HCT116 (cell line): ENCODE measurements at regions not wholly inside any gene's neighbourhood (a gene's known extent, or its start where the extent isn't known, plus 50 kb on each side); places are given as distances from the start of the nearest gene placed in this dataset.

Experiments used
- ATAC-seq: fragments of 200-7000 bp; cut with Tn5 transposase; 2 replicates; pipeline ENCODE4 v1.9.1; 2020; ENCODE audit warnings: mild to moderate bottlenecking, moderate library complexity
- BruUV-seq: library from RNA; stranded (reverse); fragments of 400-500 nt; replicated peaks from 2 replicates; lab custom pipeline; 2021; lab: Mats Ljungman, UMichigan
- CTCF ChIA-PET: fragments of 300-600 bp; sonication (Branson Sonifier 250); formaldehyde crosslinking; loops from one replicate; lab custom pipeline; 2021; ENCODE audit warnings: antibody characterized with exemption; lab: Charles Lee
- POLR2A ChIA-PET: fragments of 300-600, 350-600 bp; sonication (Branson Sonifier 250); formaldehyde crosslinking; loops from one replicate; lab custom pipeline; 2021; ENCODE audit warnings: antibody characterized with exemption; lab: Charles Lee
- RAD21 ChIA-PET, 2 experiments: fragments of 300-600 bp; sonication (Branson Sonifier 250); formaldehyde crosslinking; loops; one replicate each; lab custom pipeline; 2023; ENCODE audit warnings: low total read pairs in 2 of 2; ENCODE audit not compliant: uncharacterized antibody in 2 of 2, unreplicated experiment in 2 of 2, low non-redundant PET in 1 of 2; lab: Charles Lee
- DNase-seq: peaks from one replicate; pipeline ENCODE4 v3.0.0-alpha.2; 2010; ENCODE audit warnings: low read depth, low spot score
- H2AFZ ChIP-seq: fragments of 200-600 bp; shearing (Covaris generic), sonication (generic); 2 replicates; pipeline ENCODE4 v1.6.1; 2017; ENCODE audit warnings: low read depth, mixed run types, mixed read lengths, antibody characterized with exemption, low read length; ENCODE audit not compliant: poor library complexity, severe bottlenecking
- H3K27ac ChIP-seq: 2 replicates; pipeline ENCODE4 v1.5.1; 2012; ENCODE audit warnings: low read depth, low read length
- H3K27me3 ChIP-seq: fragments of 200-600 bp; sonication (generic); 2 replicates; pipeline ENCODE4 v1.6.1; 2016; ENCODE audit warnings: mixed run types, low read length, mixed read lengths; ENCODE audit not compliant: insufficient read depth
- H3K36me3 ChIP-seq, 2 experiments: fragments of 200-500 bp in 1 of 2; fragments of 200-600 bp in 1 of 2; sonication (Bioruptor generic) in 1 of 2; sonication (generic) in 1 of 2; 2 replicates each; pipeline versions ENCODE4 v1.5.1 to v1.6.1; 2014 to 2016; ENCODE audit warnings: low read length in 2 of 2, inconsistent platforms in 1 of 2, mixed read lengths in 1 of 2, mixed run types in 1 of 2; ENCODE audit not compliant: insufficient read depth in 2 of 2, control insufficient read depth in 1 of 2
- H3K4me1 ChIP-seq, 2 experiments: fragments of 200-600 bp in 1 of 2; sonication (generic) in 1 of 2; 2 replicates each; pipeline versions ENCODE4 v1.5.1 to v1.6.1; 2012 to 2017; ENCODE audit warnings: low read length in 2 of 2, inconsistent platforms in 1 of 2, mild to moderate bottlenecking in 1 of 2, mixed read lengths in 1 of 2, mixed run types in 1 of 2, moderate library complexity in 1 of 2; ENCODE audit not compliant: insufficient read depth in 2 of 2, control insufficient read depth in 1 of 2
- H3K4me2 ChIP-seq: fragments of 200-600 bp; sonication (generic); 2 replicates; pipeline ENCODE4 v1.6.1; 2017; ENCODE audit warnings: mixed run types, low read length, mixed read lengths
- H3K4me3 ChIP-seq, 2 experiments: fragments of 200-600 bp in 1 of 2; sonication (generic) in 1 of 2; replicated peaks in 1 of 2; 2 replicates each; pipeline ENCODE4 v1.5.1; 2011 to 2016; ENCODE audit warnings: low read length in 2 of 2, control low read depth in 1 of 2, low read depth in 1 of 2, mild to moderate bottlenecking in 1 of 2, mixed read lengths in 1 of 2, mixed run types in 1 of 2
- H3K79me2 ChIP-seq: fragments of 200-600 bp; sonication (generic); 2 replicates; pipeline ENCODE4 v1.6.1; 2017; ENCODE audit warnings: mild to moderate bottlenecking, mixed run types, low read length, moderate library complexity, mixed read lengths; ENCODE audit not compliant: insufficient read depth
- H3K9ac ChIP-seq: fragments of 200-600 bp; sonication (generic); 2 replicates; pipeline ENCODE4 v1.6.1; 2016; ENCODE audit warnings: low read length, mixed read lengths
- H3K9me2 ChIP-seq: fragments of 200-600 bp; sonication (generic), shearing (Covaris generic); 2 replicates; pipeline ENCODE4 v1.6.1; 2017; ENCODE audit warnings: mixed run types, mild to moderate bottlenecking, moderate library complexity; ENCODE audit not compliant: insufficient read depth
- H3K9me3 ChIP-seq, 2 experiments: fragments of 200-500 bp in 1 of 2; fragments of 200-600 bp in 1 of 2; sonication (Bioruptor generic) in 1 of 2; sonication (generic) in 1 of 2; 2 replicates each; pipeline ENCODE4 v1.6.1; 2014 to 2017; ENCODE audit warnings: low read length in 2 of 2, mixed read lengths in 2 of 2, inconsistent platforms in 1 of 2, low read depth in 1 of 2, mild to moderate bottlenecking in 1 of 2, mixed run types in 1 of 2, moderate library complexity in 1 of 2; ENCODE audit not compliant: control insufficient read depth in 1 of 2, insufficient read depth in 1 of 2
- H4K20me1 ChIP-seq: fragments of 200-600 bp; sonication (generic), shearing (Covaris generic); 2 replicates; pipeline ENCODE4 v1.6.1; 2017; ENCODE audit warnings: mixed run types, mild to moderate bottlenecking, moderate library complexity; ENCODE audit not compliant: insufficient read depth
- ATF3 ChIP-seq: IDR thresholded peaks from 2 replicates; pipeline ENCODE4 v1.6.1; 2012
- CBX3 ChIP-seq: IDR thresholded peaks from 2 replicates; pipeline ENCODE4 v1.6.1; 2012; ENCODE audit warnings: low read depth
- CEBPB ChIP-seq: IDR thresholded peaks from 2 replicates; pipeline ENCODE4 v1.6.1; 2012; ENCODE audit warnings: low read depth
- CTCF ChIP-seq, 3 experiments: fragments of 200-600 bp in 1 of 3; sonication (generic) in 1 of 3; IDR thresholded peaks in 2 of 3; conservative IDR thresholded peaks in 1 of 3; 2 replicates each; pipeline ENCODE4 v1.5.1; 2012 to 2017; ENCODE audit warnings: low read depth in 2 of 3, low read length in 2 of 3, antibody characterized with exemption in 1 of 3, borderline replicate concordance in 1 of 3, control low read depth in 1 of 3, mild to moderate bottlenecking in 1 of 3, mixed read lengths in 1 of 3, mixed run types in 1 of 3, moderate library complexity in 1 of 3; ENCODE audit not compliant: insufficient read depth in 1 of 3
- ELF1 ChIP-seq: IDR thresholded peaks from 2 replicates; pipeline ENCODE4 v1.6.1; 2012; ENCODE audit warnings: low read depth, borderline replicate concordance
- EZH2phosphoT487 ChIP-seq: fragments of 200-600 bp; IDR thresholded peaks from 2 replicates; pipeline ENCODE4 v1.6.1; 2018; ENCODE audit warnings: antibody characterized with exemption, borderline replicate concordance
- JUND ChIP-seq: IDR thresholded peaks from 2 replicates; pipeline ENCODE4 v1.6.1; 2012
- POLR2A ChIP-seq: IDR thresholded peaks from 2 replicates; pipeline ENCODE4 v1.7.0; 2011; ENCODE audit warnings: borderline replicate concordance; ENCODE audit not compliant: insufficient read depth, insufficient read length; ENCODE audit errors: extremely low read depth
- POLR2AphosphoS5 ChIP-seq: IDR thresholded peaks from 2 replicates; pipeline ENCODE4 v1.6.1; 2011; ENCODE audit warnings: mild to moderate bottlenecking, low read depth, low read length, moderate library complexity
- RAD21 ChIP-seq: IDR thresholded peaks from 2 replicates; pipeline ENCODE4 v1.6.1; 2012; ENCODE audit warnings: low read depth, mild to moderate bottlenecking
- REST ChIP-seq: IDR thresholded peaks from 2 replicates; pipeline ENCODE4 v1.6.1; 2012; ENCODE audit warnings: low read depth
- SP1 ChIP-seq: IDR thresholded peaks from 2 replicates; pipeline ENCODE4 v1.6.1; 2012; ENCODE audit warnings: low read depth
- TCF7L2 ChIP-seq: IDR thresholded peaks from 2 replicates; pipeline ENCODE4 v1.7.0; 2011; ENCODE audit warnings: borderline replicate concordance, inconsistent platforms; ENCODE audit not compliant: insufficient read depth, insufficient read length; ENCODE audit errors: extremely low read depth
- YY1 ChIP-seq: IDR thresholded peaks from 2 replicates; pipeline ENCODE4 v1.6.1; 2011; ENCODE audit warnings: low read length, low read depth, moderate library complexity, mild to moderate bottlenecking; ENCODE audit not compliant: insufficient replicate concordance; ENCODE audit errors: extremely low read depth
- ZFX ChIP-seq: fragments of 450-650 bp; IDR thresholded peaks from 2 replicates; pipeline ENCODE4 v1.6.1; 2017
- intact Hi-C: fragments of 100-400 bp; cut with micrococcal nuclease; formaldehyde crosslinking; loops from 2 replicates; pipeline ENCODE4 v1.10.0; 2022

- no peak for ATAC-seq
- CTCF ChIA-PET, result no interaction called here
- Histone ChIP-seq H3K4me1 (no peaks in the 10 kb centered on the region), H3K9me2 (no peaks in the 10 kb centered on the region), H2AFZ (no peak overlapping the region), H4K20me1 (no peaks in the 10 kb centered on the region), H3K9ac (no peak overlapping the region)
- DNase-seq, result no peak
- TF ChIP-seq REST (no peak), CBX3 (no peak), POLR2A (no peak), TCF7L2 (no peak), JUND (no peak), RAD21 (no peak), CEBPB (no peak)
- TF ChIP-seq, all 23 proteins: peak for 0
- H3K36me3 ChIP-seq, result no peaks in the 10 kb centered on the region
- H3K4me2 ChIP-seq, result no peak overlapping the region
- H3K27ac ChIP-seq, result no peak overlapping the region
- H3K79me2 ChIP-seq, result no peaks in the 10 kb centered on the region
- BruUV-seq, result no TSS peak
- no peaks in the 10 kb centered on the region for H3K27me3 ChIP-seq
- intact Hi-C loops, result no loop called here
- H3K9me3 ChIP-seq, result peaks cover 0 to 8% of the 10 kb centered on the region in 2 experiments; a peak in 2 of 4 replicates
- H3K4me3 ChIP-seq, result no peak overlapping the region
- RAD21 ChIA-PET, result no interaction called here
- POLR2A ChIA-PET, result no interaction called here
These were observed 320.2 kb downstream of the MAT2B start for GRCh38 chr5:163825661-163826060.

GRCh38 chr5:163826201-163826600, 320.8 kb downstream of the MAT2B start:
- H3K9me2 ChIP-seq, result no peaks in the 10 kb centered on the region
- no peak for DNase-seq
- ChIA-PET POLR2A (no interaction called here), CTCF (no interaction called here), RAD21 (no interaction called here)
- no peaks in the 10 kb centered on the region for H3K36me3 ChIP-seq
- H3K27me3 ChIP-seq, result no peaks in the 10 kb centered on the region
- H4K20me1 ChIP-seq, result no peaks in the 10 kb centered on the region
- no peaks in the 10 kb centered on the region for H3K4me1 ChIP-seq
- no peak overlapping the region for H3K9ac ChIP-seq
- H3K4me2 ChIP-seq, result no peak overlapping the region
- no peak overlapping the region for H3K27ac ChIP-seq
- H2AFZ ChIP-seq, result no peak overlapping the region
- H3K9me3 ChIP-seq, result peaks cover 0 to 8% of the 10 kb centered on the region in 2 experiments; a peak in 2 of 4 replicates
- ATAC-seq, result no peak
- intact Hi-C loops, result no loop called here
- no TSS peak for BruUV-seq
- H3K79me2 ChIP-seq, result no peaks in the 10 kb centered on the region
- no peak overlapping the region for H3K4me3 ChIP-seq
- TF ChIP-seq TCF7L2 (no peak), SP1 (no peak), CEBPB (no peak), POLR2AphosphoS5 (no peak), CTCF (IDR thresholded peaks at IDR 0.05 in 2 of 3, conservative IDR thresholded peaks at IDR 0.05 in 1 of 3; ENCODE audit: borderline replicate concordance in 1 of 3, insufficient read depth in 1 of 3, low read depth in 2 of 3, low read length in 2 of 3) (no peak), ZFX (no peak), ELF1 (no peak), EZH2phosphoT487 (no peak), YY1 (no peak), ATF3 (no peak), CBX3 (no peak)
